Tibial nerve (tissue), 3 donors: ENCODE measurements at regions not wholly inside any gene's neighbourhood (a gene's known extent, or its start where the extent isn't known, plus 50 kb on each side); places are given as distances from the start of the nearest gene placed in this dataset.

Experiments used
- CTCF ChIP-seq, 5 experiments: fragments of 200-600 bp in 3 of 5; fragments of 450-650 bp in 2 of 5; sonication (generic) in 3 of 5; IDR thresholded peaks; one replicate each; pipeline ENCODE4 v1.5.1; 2016 to 2019; ENCODE audit warnings: antibody characterized with exemption in 5 of 5, mild to moderate bottlenecking in 3 of 5, moderate library complexity in 2 of 5
- POLR2A ChIP-seq, 2 donors: fragments of 450-650 bp; IDR thresholded peaks; one replicate each; pipeline ENCODE4 v1.6.1; 2017; ENCODE audit warnings: antibody characterized with exemption in 2 of 2, mild to moderate bottlenecking in 2 of 2, moderate library complexity in 2 of 2

GRCh38 chr3:140766465-140766864, 88.6 kb downstream of the TRIM42 start:
- TF ChIP-seq CTCF (IDR thresholded peaks at IDR 0.05), result no peak
- TF ChIP-seq POLR2A (IDR thresholded peaks at IDR 0.05), result no peak
